Stimulated activated CD4-positive, alpha-beta T cell treated with anti-CD3 and anti-CD28 coated beads, Interleukin-1b, Interleukin-23, amount 100 ng/mL, for 48 hours (primary cell): ENCODE measurements at regions not wholly inside any gene's neighbourhood (a gene's known extent, or its start where the extent isn't known, plus 50 kb on each side); places are given as distances from the start of the nearest gene placed in this dataset.

Experiments used
- DNase-seq: peaks from one replicate; pipeline ENCODE4 v3.0.0-alpha.2; 2020

DNA sequence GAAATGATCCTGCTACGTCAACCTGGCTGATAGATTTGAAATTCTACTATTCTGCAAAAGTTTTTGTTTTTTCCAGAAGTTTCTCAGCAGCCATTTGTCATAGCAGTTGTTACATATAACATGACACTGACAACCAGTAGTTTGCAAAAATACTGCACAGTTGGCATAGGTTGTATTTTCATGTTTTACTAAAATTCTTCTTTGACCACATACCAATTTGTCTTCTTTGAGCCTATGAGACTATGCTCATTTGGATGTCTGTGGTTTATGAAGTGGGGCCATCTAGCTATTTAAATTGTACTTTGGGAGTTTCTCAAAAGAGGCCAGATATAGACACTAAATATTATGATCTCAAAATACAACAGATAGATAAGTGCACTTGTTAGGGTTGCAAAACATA is 104.9 kb upstream of the PREP start:
- DNase-seq: no peak

GRCh38 chr6:105504706-105505105 is 101.8 kb upstream of the PREP start:
- no peak for DNase-seq

DNA sequence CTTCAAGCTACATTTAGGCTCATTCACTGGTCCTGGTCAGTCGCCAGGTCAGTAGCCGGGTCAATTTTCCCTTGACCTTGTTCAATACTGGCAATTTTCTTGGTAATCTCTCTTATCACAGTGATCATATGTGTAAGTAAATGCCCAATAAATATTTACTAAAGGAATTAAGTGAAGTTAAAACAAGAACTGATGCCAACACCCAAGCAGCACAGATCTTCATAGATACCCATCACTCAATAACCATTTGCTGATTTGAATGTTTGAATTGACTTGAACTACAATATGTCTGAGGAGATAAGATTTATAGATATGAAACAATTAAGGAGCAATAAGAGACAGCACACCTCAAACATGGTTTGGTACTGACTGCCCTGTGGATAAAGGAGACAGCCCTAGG is 100.8 kb upstream of the PREP start:
- DNase-seq: no peak

GRCh38 chr6:105501826-105502344 is 99.0 kb upstream of the PREP start:
- no peak for DNase-seq

DNA sequence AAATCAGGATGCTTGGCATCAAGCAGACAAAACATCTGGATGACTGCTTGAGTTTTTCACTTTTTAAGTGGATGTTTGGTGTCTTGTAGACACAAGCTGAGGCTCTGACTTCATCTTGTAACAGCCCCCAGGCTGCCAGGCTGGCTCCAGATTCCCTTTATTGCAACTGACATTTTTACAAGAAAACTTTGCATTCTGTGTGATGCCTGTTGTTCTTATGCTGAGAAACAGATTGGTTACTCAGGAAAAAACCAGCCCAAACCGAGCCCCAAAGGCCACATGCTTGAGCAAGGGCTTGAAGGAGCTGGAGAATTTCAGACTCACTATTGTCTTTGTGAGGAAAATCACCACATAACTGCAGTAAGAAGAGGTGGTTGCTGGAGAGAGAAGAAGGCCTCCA is 98.4 kb upstream of the PREP start:
- no peak for DNase-seq

GRCh38 chr6:105500693-105501092 is 97.8 kb upstream of the PREP start:
- no peak for DNase-seq

DNA sequence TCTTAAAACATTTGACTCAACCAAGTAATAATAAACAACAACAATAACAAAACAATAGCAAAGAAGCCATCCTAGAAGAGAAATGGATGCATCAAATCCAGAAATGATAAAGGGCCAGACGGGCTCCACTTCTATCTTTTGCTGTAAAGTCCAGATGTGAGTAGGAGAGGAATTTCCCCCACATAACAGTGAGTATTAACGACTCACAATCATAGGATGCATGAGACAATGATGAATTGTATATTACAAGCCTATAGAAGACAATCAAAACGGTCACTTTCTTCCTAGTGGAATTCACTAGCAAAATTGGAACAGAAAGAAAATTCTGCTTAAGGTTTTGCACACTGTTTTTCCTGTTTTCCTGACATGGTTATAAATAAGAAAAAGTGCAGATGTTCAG is 97.0 kb upstream of the PREP start:
- no peak for DNase-seq

- no peak for DNase-seq
Measured at GRCh38 chr6:105499136-105499870, 96.4 kb upstream of the PREP start.

DNA sequence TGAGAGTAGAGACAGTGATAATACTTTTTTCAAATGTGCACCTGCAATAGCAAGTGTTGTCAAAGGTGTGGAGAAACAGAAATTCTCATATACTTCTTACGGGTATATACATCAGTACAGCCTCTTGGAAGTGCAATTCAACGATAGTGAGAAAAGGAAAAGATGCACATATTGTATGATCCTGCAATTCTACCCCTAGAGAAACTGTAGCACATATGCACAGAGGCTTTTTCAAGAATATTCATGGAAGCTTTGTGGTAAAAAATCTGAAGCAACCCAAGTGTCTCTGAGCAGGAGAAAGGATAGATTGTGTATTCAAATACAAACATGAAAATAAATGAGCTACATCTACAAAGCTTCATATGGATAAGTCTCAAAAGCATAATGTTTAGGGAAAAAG is 94.7 kb upstream of the PREP start:
- no peak for DNase-seq

- no peak for DNase-seq
Measured at GRCh38 chr6:105495515-105495914, 92.6 kb upstream of the PREP start.

DNA sequence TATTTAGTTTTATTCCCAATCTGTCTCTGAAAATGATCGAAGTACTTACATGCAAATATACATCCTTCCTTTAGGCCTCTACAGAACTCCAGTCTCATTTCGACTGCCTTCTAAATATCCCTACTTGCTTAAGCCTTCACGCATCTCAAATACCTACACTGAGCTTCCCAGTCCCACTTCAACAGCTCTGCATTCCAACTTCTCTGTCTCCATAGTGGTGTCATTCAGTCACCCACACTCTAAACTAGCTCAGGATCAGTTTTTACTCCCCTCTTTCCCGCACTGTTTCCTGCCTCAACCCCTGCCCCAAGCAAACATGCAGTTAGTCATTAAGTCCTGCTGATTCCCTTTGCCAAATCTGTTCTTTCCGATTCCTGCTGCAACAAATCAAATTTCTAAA is 91.8 kb upstream of the PREP start:
- no peak for DNase-seq

DNA sequence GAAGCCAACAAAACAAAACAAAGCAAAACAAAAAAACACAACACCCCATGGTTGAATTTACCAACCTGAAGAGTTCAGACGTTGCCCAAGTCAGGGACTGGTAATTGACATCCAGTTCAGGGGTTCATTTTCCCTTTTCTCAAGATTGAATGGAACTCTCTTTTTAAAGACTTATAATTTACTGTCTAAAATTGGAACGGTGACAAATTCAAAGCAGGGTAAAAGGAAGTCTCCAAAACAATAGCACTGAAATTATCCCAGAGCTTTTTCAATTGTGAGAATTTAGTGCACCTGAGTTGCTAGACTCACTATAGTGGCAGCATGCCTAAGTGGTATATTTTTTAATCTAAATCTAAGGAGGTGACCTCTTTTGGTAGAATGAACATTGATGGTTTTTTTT is 90.9 kb upstream of the PREP start:
- DNase-seq: no peak

GRCh38 chr6:105492706-105493673 is 90.1 kb upstream of the PREP start:
- DNase-seq: no peak

DNA sequence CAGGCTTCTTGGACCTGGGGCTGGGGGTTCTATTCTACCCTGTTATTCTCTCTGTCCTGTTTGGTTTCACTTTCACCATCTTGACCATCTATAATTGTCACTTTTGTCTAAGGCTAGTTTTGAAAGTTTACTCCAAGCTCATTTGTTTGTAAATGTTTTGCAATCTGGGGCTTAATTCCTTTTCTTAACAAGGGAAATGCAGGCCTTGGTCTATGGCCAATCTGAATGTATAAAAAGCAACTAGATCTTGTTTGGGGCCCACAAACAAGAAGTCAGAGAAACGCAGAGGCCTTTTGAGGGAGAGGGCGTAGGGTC is 86.3 kb upstream of the PREP start:
- no peak for DNase-seq

GRCh38 chr6:105488516-105489215 is 85.8 kb upstream of the PREP start:
- no peak for DNase-seq

GRCh38 chr6:105487040-105487790 is 84.3 kb upstream of the PREP start:
- no peak for DNase-seq

DNA sequence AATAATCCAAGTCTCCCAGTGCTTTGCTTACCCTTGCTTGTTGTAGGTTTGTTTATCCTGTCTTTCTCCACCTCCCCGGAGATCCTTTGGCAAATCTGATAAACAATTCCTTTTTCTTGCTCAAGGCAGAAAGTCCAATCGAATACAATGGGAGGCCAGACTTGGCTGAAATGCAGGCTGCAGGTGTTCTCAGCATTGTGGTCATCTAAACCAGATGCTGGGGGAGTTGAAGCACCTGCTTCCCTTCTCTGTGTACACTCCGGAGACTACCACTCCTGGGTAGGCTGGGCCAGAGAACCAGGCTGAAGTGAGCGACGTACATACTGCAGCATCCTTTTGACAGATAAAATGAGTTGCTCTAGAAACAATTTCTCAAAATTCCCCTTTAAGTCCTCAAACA is 82.6 kb upstream of the PREP start:
- DNase-seq: no peak

DNA sequence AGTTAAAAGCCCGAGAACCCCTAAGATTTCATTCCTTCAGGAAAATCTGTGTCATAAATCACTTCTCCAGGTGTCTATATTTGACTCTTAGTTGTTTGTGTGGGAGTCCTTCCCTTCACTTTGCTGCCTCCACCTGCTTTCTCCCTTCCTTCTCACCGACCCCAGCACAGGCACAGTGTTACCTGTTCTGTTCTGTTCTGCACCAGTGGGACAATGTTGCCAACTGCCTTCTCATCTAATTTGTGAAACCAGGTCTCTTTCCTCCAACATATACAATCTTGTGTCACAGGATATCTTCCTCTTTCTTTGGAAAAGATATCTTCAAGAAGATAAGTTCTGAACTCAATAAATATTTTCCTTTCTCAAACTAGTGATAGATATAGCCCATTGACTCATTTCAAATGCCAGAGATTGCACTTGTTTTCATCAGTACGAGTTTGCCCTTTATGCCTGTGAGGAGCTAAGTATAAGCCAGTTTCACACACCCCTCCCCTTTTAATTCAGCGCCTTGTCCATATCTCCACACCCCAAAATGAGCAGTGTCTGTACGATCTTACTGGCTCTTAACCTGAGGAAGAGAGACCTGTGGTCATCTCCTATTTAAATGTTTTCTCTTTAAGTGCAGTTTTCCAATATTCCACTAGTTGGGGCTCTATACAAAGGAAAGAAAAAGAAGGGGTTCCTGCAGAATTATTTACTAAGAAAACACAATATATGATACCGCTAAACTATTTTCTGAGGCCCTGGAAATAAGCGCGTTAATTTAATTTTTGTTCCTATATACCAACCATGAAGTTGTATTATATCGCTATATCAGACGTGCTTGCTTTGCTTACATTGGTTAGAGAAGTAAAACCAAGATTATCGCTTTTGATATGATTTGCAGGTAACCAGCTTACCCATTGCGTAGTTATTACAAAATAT is 81.6 kb upstream of the PREP start:
- no peak for DNase-seq

- no peak for DNase-seq
Measured at GRCh38 chr6:105483492-105483891, 80.6 kb upstream of the PREP start.

GRCh38 chr6:105482921-105483320 is 80.0 kb upstream of the PREP start:
- no peak for DNase-seq

- DNase-seq: no peak
Measured at GRCh38 chr6:105482227-105482844, 79.5 kb upstream of the PREP start.
